Progenitor cell of endocrine pancreas (in vitro differentiated cells): ENCODE measurements at regions not wholly inside any gene's neighbourhood (a gene's known extent, or its start where the extent isn't known, plus 50 kb on each side); places are given as distances from the start of the nearest gene placed in this dataset.

Experiments used
- DNase-seq: peaks from one replicate; pipeline ENCODE4 v3.0.0; 2021; ENCODE audit warnings: low spot score; ENCODE audit not compliant: unreplicated experiment
- H3K27ac Mint-ChIP-seq: 2 replicates; pipeline ENCODE4 v1.8.0; 2021; ENCODE audit warnings: mild to moderate bottlenecking, moderate library complexity, mixed read lengths
- H3K27me3 Mint-ChIP-seq: 2 replicates; pipeline ENCODE4 v1.8.0; 2021; ENCODE audit warnings: mixed read lengths
- H3K36me3 Mint-ChIP-seq: 2 replicates; pipeline ENCODE4 v1.8.0; 2022; ENCODE audit warnings: mixed read lengths; ENCODE audit not compliant: insufficient read depth
- H3K4me1 Mint-ChIP-seq: 2 replicates; pipeline ENCODE4 v1.8.0; 2021; ENCODE audit warnings: low read depth, mixed read lengths
- H3K4me3 Mint-ChIP-seq: 2 replicates; pipeline ENCODE4 v1.8.0; 2021; ENCODE audit warnings: low read depth, mild to moderate bottlenecking, moderate library complexity, mixed read lengths
- H3K9me3 Mint-ChIP-seq: 2 replicates; pipeline ENCODE4 v1.8.0; 2021; ENCODE audit warnings: low read depth, mixed read lengths
- CTCF ChIP-seq: fragments of 200-600 bp; sonication (generic); IDR thresholded peaks from one replicate; pipeline ENCODE4 v1.5.0; 2021; ENCODE audit warnings: antibody characterized with exemption, mild to moderate bottlenecking; ENCODE audit not compliant: unreplicated experiment

GRCh38 chr20:7085467-7085866, 318.0 kb downstream of the BMP2 start:
- no peak for TF ChIP-seq CTCF
- Mint-ChIP-seq H3K27ac (no peak overlapping the region), H3K27me3 (no peaks in the 10 kb centered on the region), H3K36me3 (no peaks in the 10 kb centered on the region), H3K9me3 (peaks cover 4% of the 10 kb centered on the region), H3K4me1 (peaks cover 10% of the 10 kb centered on the region), H3K4me3 (no peak overlapping the region)
- DNase-seq: no peak

GRCh38 chr20:7087803-7088202, 320.3 kb downstream of the BMP2 start:
- Mint-ChIP-seq H3K27ac (no peak overlapping the region), H3K9me3 (no peaks in the 10 kb centered on the region), H3K27me3 (no peaks in the 10 kb centered on the region), H3K4me3 (no peak overlapping the region), H3K4me1 (peaks cover 15% of the 10 kb centered on the region), H3K36me3 (no peaks in the 10 kb centered on the region)
- no peak for DNase-seq
- TF ChIP-seq CTCF: no peak

GRCh38 chr20:7090001-7090400, 322.5 kb downstream of the BMP2 start:
- DNase-seq: no peak
- no peaks in the 10 kb centered on the region for H3K36me3 Mint-ChIP-seq
- TF ChIP-seq CTCF: no peak
- H3K4me1 Mint-ChIP-seq: peaks cover 19% of the 10 kb centered on the region
- H3K9me3 Mint-ChIP-seq: no peaks in the 10 kb centered on the region
- no peak overlapping the region for H3K27ac Mint-ChIP-seq
- no peaks in the 10 kb centered on the region for H3K27me3 Mint-ChIP-seq
- H3K4me3 Mint-ChIP-seq: no peak overlapping the region

GRCh38 chr20:7090811-7091210, 323.3 kb downstream of the BMP2 start:
- H3K4me1 Mint-ChIP-seq: peaks cover 17% of the 10 kb centered on the region
- H3K4me3 Mint-ChIP-seq: no peak overlapping the region
- no peak overlapping the region for H3K27ac Mint-ChIP-seq
- H3K27me3 Mint-ChIP-seq: no peaks in the 10 kb centered on the region
- no peak for DNase-seq
- no peak for TF ChIP-seq CTCF
- H3K36me3 Mint-ChIP-seq: no peaks in the 10 kb centered on the region
- no peaks in the 10 kb centered on the region for H3K9me3 Mint-ChIP-seq

- no peak overlapping the region for H3K4me3 Mint-ChIP-seq
- H3K27me3 Mint-ChIP-seq: no peaks in the 10 kb centered on the region
- H3K27ac Mint-ChIP-seq: no peak overlapping the region
- DNase-seq: no peak
- no peaks in the 10 kb centered on the region for H3K36me3 Mint-ChIP-seq
- no peak for TF ChIP-seq CTCF
- no peaks in the 10 kb centered on the region for H3K9me3 Mint-ChIP-seq
- peaks cover 15% of the 10 kb centered on the region for H3K4me1 Mint-ChIP-seq
Measured at GRCh38 chr20:7091655-7092054, 324.2 kb downstream of the BMP2 start.
